ENCODE measurements at regions not wholly inside any gene's neighbourhood (a gene's known extent, or its start where the extent isn't known, plus 50 kb on each side); places are given as distances from the start of the nearest gene placed in this dataset.

GRCh38 chr10:56255298-56255697, 105.8 kb downstream of the ZWINT start:
- Histone ChIP-seq H4K20me1 (ENCODE audit: low read depth) (no peaks in the 10 kb centered on the region), H3K36me3 (no peaks in the 10 kb centered on the region), H3K27me3 (no peaks in the 10 kb centered on the region), H3F3A (ENCODE audit: low read depth) (no peaks in the 10 kb centered on the region), H3K4me2 (no peak overlapping the region), H3K9me3 (ENCODE audit: low read depth) (no peaks in the 10 kb centered on the region), H3K27ac (no peak overlapping the region), H3K9ac (no peak overlapping the region), H3K4me3 (no peak overlapping the region), H3K79me2 (ENCODE audit: low read depth) (no peaks in the 10 kb centered on the region), H3K4me1 (peaks cover 10% of the 10 kb centered on the region), H2AFZ (replicated peaks) (no peak overlapping the region)
- TF ChIP-seq EZH2phosphoT487 (IDR thresholded peaks at IDR 0.05) (no peak), EZH2 (IDR thresholded peaks at IDR 0.05) (no peak), CTCF (IDR thresholded peaks at IDR 0.05) (no peak)
- H3K4me3 Mint-ChIP-seq, result no peak overlapping the region
- peaks cover 2% of the 10 kb centered on the region for H3K9me3 Mint-ChIP-seq
- no peak for DNase-seq (ENCODE audit: low spot score)
- H3K27ac Mint-ChIP-seq, result no peak overlapping the region
- no peaks in the 10 kb centered on the region for H3K4me1 Mint-ChIP-seq
- no peaks in the 10 kb centered on the region for H3K36me3 Mint-ChIP-seq
- H3K27me3 Mint-ChIP-seq (ENCODE audit: insufficient read depth, low read depth), result no peaks in the 10 kb centered on the region

GRCh38 chr10:56240471-56240870, 120.6 kb downstream of the ZWINT start:
- Mint-ChIP-seq H3K4me3 (no peak overlapping the region), H3K4me1 (no peaks in the 10 kb centered on the region), H3K9me3 (no peaks in the 10 kb centered on the region), H3K36me3 (no peaks in the 10 kb centered on the region), H3K27me3 (ENCODE audit: insufficient read depth, low read depth) (no peaks in the 10 kb centered on the region), H3K27ac (no peak overlapping the region)
- no peaks in the 10 kb centered on the region for H3K79me2 ChIP-seq (ENCODE audit: low read depth)
- H3K4me3 ChIP-seq, result no peak overlapping the region
- H3F3A ChIP-seq (ENCODE audit: low read depth), result no peaks in the 10 kb centered on the region
- no peak for DNase-seq (ENCODE audit: low spot score)
- no peak overlapping the region for H3K9ac ChIP-seq
- no peaks in the 10 kb centered on the region for H3K36me3 ChIP-seq
- TF ChIP-seq EZH2 (IDR thresholded peaks at IDR 0.05), result no peak
- TF ChIP-seq CTCF (IDR thresholded peaks at IDR 0.05), result no peak
- no peak for TF ChIP-seq EZH2phosphoT487 (IDR thresholded peaks at IDR 0.05)
- H3K27me3 ChIP-seq, result peaks cover 11% of the 10 kb centered on the region
- H4K20me1 ChIP-seq (ENCODE audit: low read depth), result no peaks in the 10 kb centered on the region
- no peak overlapping the region for H3K27ac ChIP-seq
- H3K4me1 ChIP-seq, result no peaks in the 10 kb centered on the region
- H3K4me2 ChIP-seq, result no peak overlapping the region
- H3K9me3 ChIP-seq (ENCODE audit: low read depth), result no peaks in the 10 kb centered on the region
- peak overlapping the region; percentile 57 for H2AFZ ChIP-seq (replicated peaks)

GRCh38 chr10:56231436-56231835, 129.6 kb downstream of the ZWINT start:
- Histone ChIP-seq H3K9ac (no peak overlapping the region), H3K9me3 (ENCODE audit: low read depth) (no peaks in the 10 kb centered on the region), H3K27me3 (peaks cover 17% of the 10 kb centered on the region), H3K79me2 (ENCODE audit: low read depth) (no peaks in the 10 kb centered on the region), H3K4me2 (no peak overlapping the region), H3K4me1 (no peaks in the 10 kb centered on the region), H3K27ac (no peak overlapping the region), H4K20me1 (ENCODE audit: low read depth) (no peaks in the 10 kb centered on the region), H3K4me3 (no peak overlapping the region), H3F3A (ENCODE audit: low read depth) (no peaks in the 10 kb centered on the region), H2AFZ (replicated peaks) (no peak overlapping the region), H3K36me3 (no peaks in the 10 kb centered on the region)
- Mint-ChIP-seq H3K4me1 (no peaks in the 10 kb centered on the region), H3K36me3 (no peaks in the 10 kb centered on the region), H3K4me3 (no peak overlapping the region), H3K27ac (no peak overlapping the region), H3K27me3 (ENCODE audit: insufficient read depth, low read depth) (no peaks in the 10 kb centered on the region), H3K9me3 (no peaks in the 10 kb centered on the region)
- no peak for DNase-seq (ENCODE audit: low spot score)
- TF ChIP-seq EZH2phosphoT487 (IDR thresholded peaks at IDR 0.05) (no peak), CTCF (IDR thresholded peaks at IDR 0.05) (no peak), EZH2 (IDR thresholded peaks at IDR 0.05) (no peak)

Data from neural progenitor cell (in vitro differentiated cells).